CD14-positive monocyte (primary cell): ENCODE measurements at regions not wholly inside any gene's neighbourhood (a gene's known extent, or its start where the extent isn't known, plus 50 kb on each side); places are given as distances from the start of the nearest gene placed in this dataset.

ENCODE experiments used
- DNase-seq, 3 donors: peaks; one replicate each; pipeline ENCODE4 v3.0.0-alpha.2; 2011 to 2022
- H2AFZ ChIP-seq: 2 replicates; pipeline ENCODE4 v1.6.0; 2012; ENCODE audit warnings: mild to moderate bottlenecking, low read depth, low read length, inconsistent platforms; ENCODE audit not compliant: insufficient read depth, poor library complexity, severe bottlenecking
- H3K27ac ChIP-seq, 2 donors: 1 replicate in 1 of 2; 2 replicates in 1 of 2; pipeline ENCODE4 v1.5.1; 2012 to 2013; ENCODE audit warnings: low read length in 2 of 2, control low read depth in 1 of 2, inconsistent platforms in 1 of 2, low read depth in 1 of 2, mild to moderate bottlenecking in 1 of 2
- H3K27me3 ChIP-seq, 2 donors: one replicate each; pipeline versions ENCODE4 v1.6.0 to v1.6.1; 2011 to 2013; ENCODE audit warnings: low read length in 2 of 2; ENCODE audit not compliant: control insufficient read depth in 2 of 2, insufficient read depth in 2 of 2
- H3K36me3 ChIP-seq, 2 donors: replicated peaks in 1 of 2; 1 replicate in 1 of 2; 2 replicates in 1 of 2; pipeline versions ENCODE4 v1.5.1 to v1.6.1; 2012 to 2013; ENCODE audit warnings: low read length in 2 of 2, control low read depth in 1 of 2, inconsistent platforms in 1 of 2, mild to moderate bottlenecking in 1 of 2; ENCODE audit not compliant: insufficient read depth in 2 of 2, control insufficient read depth in 1 of 2
- H3K4me1 ChIP-seq, 2 donors: 1 replicate in 1 of 2; 2 replicates in 1 of 2; pipeline versions ENCODE4 v1.5.1 to v1.6.1; 2012 to 2013; ENCODE audit warnings: low read length in 2 of 2, control low read depth in 1 of 2, inconsistent platforms in 1 of 2, mild to moderate bottlenecking in 1 of 2, moderate library complexity in 1 of 2; ENCODE audit not compliant: insufficient read depth in 2 of 2, control insufficient read depth in 1 of 2
- H3K4me2 ChIP-seq: replicated peaks from 2 replicates; pipeline ENCODE3; 2012; ENCODE audit warnings: low read length, moderate library complexity, mild to moderate bottlenecking; ENCODE audit not compliant: poor library complexity, severe bottlenecking; ENCODE audit errors: extremely low read depth
- H3K4me3 ChIP-seq, 3 experiments: fragments of 200-600 bp in 1 of 3; sonication (generic) in 1 of 3; replicated peaks in 1 of 3; 1 replicate in 2 of 3; 2 replicates in 1 of 3; pipeline ENCODE4 v1.5.1; 2011 to 2013; ENCODE audit warnings: low read length in 3 of 3, mild to moderate bottlenecking in 3 of 3, control low read depth in 2 of 3, low read depth in 2 of 3, inconsistent platforms in 1 of 3, moderate library complexity in 1 of 3
- H3K79me2 ChIP-seq: 2 replicates; pipeline ENCODE4 v1.6.0; 2012; ENCODE audit warnings: mild to moderate bottlenecking, control low read depth, inconsistent platforms, low read length, moderate library complexity; ENCODE audit not compliant: insufficient read depth
- H3K9ac ChIP-seq: 2 replicates; pipeline ENCODE4 v1.6.0; 2017; ENCODE audit warnings: low read length, mild to moderate bottlenecking; ENCODE audit not compliant: insufficient read depth, poor library complexity, severe bottlenecking
- H3K9me3 ChIP-seq, 2 donors: replicated peaks in 1 of 2; 1 replicate in 1 of 2; 2 replicates in 1 of 2; pipeline versions ENCODE4 v1.5.1 to v1.6.1; 2012 to 2013; ENCODE audit warnings: low read length in 2 of 2, control low read depth in 1 of 2; ENCODE audit not compliant: control insufficient read depth in 1 of 2, insufficient read depth in 1 of 2
- H4K20me1 ChIP-seq: 2 replicates; pipeline ENCODE4 v1.6.0; 2012; ENCODE audit warnings: mild to moderate bottlenecking, low read length, control low read depth, moderate library complexity; ENCODE audit not compliant: insufficient read depth
- H3K27ac Mint-ChIP-seq, 7 donors: one replicate each; pipeline ENCODE4 v1.8.0; 2020; ENCODE audit warnings: mild to moderate bottlenecking in 7 of 7, mixed read lengths in 7 of 7, moderate library complexity in 6 of 7, inconsistent platforms in 2 of 7
- H3K27me3 Mint-ChIP-seq, 3 donors: one replicate each; pipeline ENCODE4 v1.8.0; 2021 to 2022; ENCODE audit warnings: low read depth in 3 of 3, mild to moderate bottlenecking in 3 of 3, mixed read lengths in 3 of 3, moderate library complexity in 3 of 3, inconsistent platforms in 1 of 3
- H3K36me3 Mint-ChIP-seq, 2 donors: one replicate each; pipeline ENCODE4 v1.8.0; 2020; ENCODE audit warnings: mixed read lengths in 2 of 2, inconsistent platforms in 1 of 2, mild to moderate bottlenecking in 1 of 2
- H3K4me1 Mint-ChIP-seq: one replicate; pipeline ENCODE4 v1.8.0; 2020; ENCODE audit warnings: mild to moderate bottlenecking, mixed read lengths
- H3K4me3 Mint-ChIP-seq, 2 donors: one replicate each; pipeline ENCODE4 v1.8.0; 2020; ENCODE audit warnings: mild to moderate bottlenecking in 2 of 2, mixed read lengths in 2 of 2, moderate library complexity in 1 of 2
- H3K9me3 Mint-ChIP-seq, 7 donors: one replicate each; pipeline ENCODE4 v1.8.0; 2020 to 2022; ENCODE audit warnings: mixed read lengths in 7 of 7, mild to moderate bottlenecking in 6 of 7, moderate library complexity in 6 of 7, inconsistent platforms in 2 of 7
- WGBS: methylation state at CpG from one replicate; pipeline ENCODE4 v1.1.5; 2013; ENCODE audit warnings: missing lambda C conversion rate; ENCODE audit not compliant: insufficient coverage; 5-methylcytosine and 5-hydroxymethylcytosine counted together
- intact Hi-C, 2 donors: fragments of 100-400 bp; cut with micrococcal nuclease; formaldehyde crosslinking; loops; one replicate each; pipeline versions ENCODE4 v1.15.0 to v1.15.1; 2023
- TF ChIP-seq, protein P1 (sequence below): fragments of 200-600 bp; IDR thresholded peaks from one replicate; pipeline ENCODE4 v1.8.0; 2022; ENCODE audit warnings: antibody characterized with exemption, mild to moderate bottlenecking

GRCh38 chrX:102832661-102833060 lies 104.4 kb upstream of the RAB40AL start:
- TF ChIP-seq, protein P1, sequence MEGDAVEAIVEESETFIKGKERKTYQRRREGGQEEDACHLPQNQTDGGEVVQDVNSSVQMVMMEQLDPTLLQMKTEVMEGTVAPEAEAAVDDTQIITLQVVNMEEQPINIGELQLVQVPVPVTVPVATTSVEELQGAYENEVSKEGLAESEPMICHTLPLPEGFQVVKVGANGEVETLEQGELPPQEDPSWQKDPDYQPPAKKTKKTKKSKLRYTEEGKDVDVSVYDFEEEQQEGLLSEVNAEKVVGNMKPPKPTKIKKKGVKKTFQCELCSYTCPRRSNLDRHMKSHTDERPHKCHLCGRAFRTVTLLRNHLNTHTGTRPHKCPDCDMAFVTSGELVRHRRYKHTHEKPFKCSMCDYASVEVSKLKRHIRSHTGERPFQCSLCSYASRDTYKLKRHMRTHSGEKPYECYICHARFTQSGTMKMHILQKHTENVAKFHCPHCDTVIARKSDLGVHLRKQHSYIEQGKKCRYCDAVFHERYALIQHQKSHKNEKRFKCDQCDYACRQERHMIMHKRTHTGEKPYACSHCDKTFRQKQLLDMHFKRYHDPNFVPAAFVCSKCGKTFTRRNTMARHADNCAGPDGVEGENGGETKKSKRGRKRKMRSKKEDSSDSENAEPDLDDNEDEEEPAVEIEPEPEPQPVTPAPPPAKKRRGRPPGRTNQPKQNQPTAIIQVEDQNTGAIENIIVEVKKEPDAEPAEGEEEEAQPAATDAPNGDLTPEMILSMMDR: no peak
- Mint-ChIP-seq H3K27me3 (peaks cover 0 to 2% (median 0%) of the 10 kb centered on the region in 3 donors), H3K4me1 (no peaks in the 10 kb centered on the region), H3K36me3 (peaks cover 4% of the 10 kb centered on the region in 2 donors), H3K9me3 (peaks cover 0 to 2% (median 0%) of the 10 kb centered on the region in 7 donors), H3K27ac (no peak overlapping the region), H3K4me3 (no peak overlapping the region)
- Histone ChIP-seq H3K27me3 (no peaks in the 10 kb centered on the region), H2AFZ (no peak overlapping the region), H4K20me1 (no peaks in the 10 kb centered on the region), H3K9me3 (no peaks in the 10 kb centered on the region), H3K27ac (no peak overlapping the region), H3K9ac (no peak overlapping the region), H3K79me2 (no peaks in the 10 kb centered on the region), H3K36me3 (no peaks in the 10 kb centered on the region), H3K4me2 (no peak overlapping the region), H3K4me3 (no peak overlapping the region), H3K4me1 (no peaks in the 10 kb centered on the region)
- WGBS: 20% methylated on average over 1 of the region's 5 CpGs
- intact Hi-C loops: no loop called here
- no peak for DNase-seq

DNA sequence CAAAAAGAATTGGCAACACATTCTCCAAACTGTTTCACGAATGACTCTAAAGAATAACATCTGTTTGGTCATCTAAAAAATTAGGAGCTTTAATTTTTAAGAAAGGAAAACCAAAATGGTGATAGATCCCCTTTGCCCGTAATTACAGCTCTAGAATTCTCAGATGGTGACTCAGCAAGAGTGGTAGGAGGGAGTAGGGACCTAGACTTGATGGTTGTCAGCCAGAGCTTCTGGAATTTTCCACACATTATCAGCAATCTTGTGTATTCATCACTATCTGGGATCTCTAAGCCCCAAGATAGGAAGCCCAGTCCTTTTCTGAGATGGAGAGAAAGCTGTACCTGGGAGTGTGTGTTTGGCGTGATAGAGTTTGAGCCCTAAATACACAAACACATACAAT lies 103.9 kb upstream of the RAB40AL start:
- TF ChIP-seq, protein P1: no peak
- Histone ChIP-seq H3K79me2 (no peaks in the 10 kb centered on the region), H3K27me3 (no peaks in the 10 kb centered on the region), H3K4me3 (no peak overlapping the region), H2AFZ (no peak overlapping the region), H4K20me1 (no peaks in the 10 kb centered on the region), H3K9ac (no peak overlapping the region), H3K27ac (no peak overlapping the region), H3K4me2 (no peak overlapping the region), H3K9me3 (no peaks in the 10 kb centered on the region), H3K36me3 (no peaks in the 10 kb centered on the region), H3K4me1 (no peaks in the 10 kb centered on the region)
- Mint-ChIP-seq H3K9me3 (peaks cover 0 to 2% (median 0%) of the 10 kb centered on the region in 7 donors), H3K4me1 (no peaks in the 10 kb centered on the region), H3K36me3 (peaks cover 4% of the 10 kb centered on the region in 2 donors), H3K4me3 (no peak overlapping the region), H3K27ac (no peak overlapping the region), H3K27me3 (peaks cover 0 to 2% (median 0%) of the 10 kb centered on the region in 3 donors)
- DNase-seq: no peak
- intact Hi-C loops: no loop called here
- WGBS: no CpG with 5 or more reads among the region's 3 CpGs
